Left lung (tissue), 4 donors: ENCODE measurements at regions not wholly inside any gene's neighbourhood (a gene's known extent, or its start where the extent isn't known, plus 50 kb on each side); places are given as distances from the start of the nearest gene placed in this dataset.

ENCODE experiments used
- ATAC-seq: fragments of 200-7000 bp; cut with Tn5 transposase; one replicate; pipeline ENCODE4 v1.9.1; 2020; ENCODE audit warnings: moderate library complexity
- DNase-seq, 4 donors: peaks; one replicate each; pipeline ENCODE4 v3.0.0-alpha.2; 2013 to 2020
- H3K27ac ChIP-seq, 2 donors: fragments of 200-600 bp; sonication (generic) in 1 of 2; one replicate each; pipeline versions ENCODE4 v1.5.0 to v1.8.0; 2020 to 2021
- H3K27me3 ChIP-seq, 2 donors: fragments of 200-600 bp; sonication (generic) in 1 of 2; one replicate each; pipeline versions ENCODE4 v1.5.0 to v1.8.0; 2020 to 2021
- H3K36me3 ChIP-seq, 2 donors: fragments of 200-600 bp; sonication (generic) in 1 of 2; one replicate each; pipeline versions ENCODE4 v1.5.0 to v1.8.0; 2020 to 2021
- H3K4me1 ChIP-seq, 2 donors: fragments of 200-600 bp; one replicate each; pipeline ENCODE4 v1.8.0; 2021
- H3K4me3 ChIP-seq, 2 donors: fragments of 200-600 bp; sonication (generic) in 1 of 2; one replicate each; pipeline versions ENCODE4 v1.5.0 to v1.8.0; 2020 to 2021; ENCODE audit warnings: mild to moderate bottlenecking in 1 of 2
- H3K9me3 ChIP-seq, 2 donors: fragments of 200-600 bp; sonication (generic) in 1 of 2; one replicate each; pipeline versions ENCODE4 v1.5.0 to v1.8.0; 2020 to 2021
- CTCF ChIP-seq, 2 donors: fragments of 200-600 bp; sonication (generic) in 1 of 2; IDR thresholded peaks; one replicate each; pipeline versions ENCODE4 v1.5.0 to v1.8.0; 2021; ENCODE audit warnings: antibody characterized with exemption in 2 of 2
- intact Hi-C, 2 donors: fragments of 100-400 bp; cut with DNase I; formaldehyde crosslinking; loops; one replicate each; pipeline versions ENCODE4 v1.11.2 to v1.14.2; 2022
- donor health status: DM: no; HTN: yes; CAD: no.
- donor health status: DM: no; HTN: no; CAD: no.

- Histone ChIP-seq H3K36me3 (no peaks in the 10 kb centered on the region), H3K27ac (no peak overlapping the region), H3K4me3 (no peak overlapping the region), H3K27me3 (no peaks in the 10 kb centered on the region), H3K4me1 (no peaks in the 10 kb centered on the region), H3K9me3 (peaks cover 0 to 32% of the 10 kb centered on the region in 2 donors)
- intact Hi-C loops, result no loop called here
- no peak for TF ChIP-seq CTCF (IDR thresholded peaks at IDR 0.05)
- DNase-seq (no peak), ATAC-seq (no peak)
These were observed 186.0 kb upstream of the NOX3 start for GRCh38 chr6:155641603-155642002.

DNA sequence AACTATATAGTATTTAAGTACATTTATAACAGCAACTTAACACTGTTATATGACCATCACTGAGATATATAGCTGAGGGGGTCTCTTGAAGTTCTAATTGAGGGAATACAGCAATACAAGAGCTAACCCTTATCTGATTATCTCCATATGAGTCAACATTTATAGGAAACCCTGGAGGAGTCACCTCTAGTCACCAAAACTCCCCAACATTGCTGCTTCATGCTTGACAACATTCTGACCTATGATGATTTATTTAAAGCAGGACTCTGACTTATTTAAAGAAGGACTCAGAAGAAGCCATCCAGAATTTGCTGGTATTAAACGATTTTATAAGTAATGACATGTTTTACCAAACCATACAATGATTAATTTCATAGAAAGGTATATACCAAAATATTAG, 182.6 kb upstream of the NOX3 start:
- H3K4me1 ChIP-seq, result no peaks in the 10 kb centered on the region
- H3K36me3 ChIP-seq, result no peaks in the 10 kb centered on the region
- H3K27ac ChIP-seq, result no peak overlapping the region
- no peak for ATAC-seq
- DNase-seq, result no peak
- H3K27me3 ChIP-seq, result no peaks in the 10 kb centered on the region
- H3K9me3 ChIP-seq, result peaks cover 0 to 29% of the 10 kb centered on the region in 2 donors
- no peak overlapping the region for H3K4me3 ChIP-seq
- intact Hi-C loops, result no loop called here
- no peak for TF ChIP-seq CTCF (IDR thresholded peaks at IDR 0.05)

- Histone ChIP-seq H3K4me3 (no peak overlapping the region), H3K27ac (no peak overlapping the region), H3K36me3 (no peaks in the 10 kb centered on the region), H3K9me3 (peaks cover 0 to 15% of the 10 kb centered on the region in 2 donors), H3K27me3 (no peaks in the 10 kb centered on the region), H3K4me1 (no peaks in the 10 kb centered on the region)
- no peak for DNase-seq
- no peak for ATAC-seq
- TF ChIP-seq CTCF (IDR thresholded peaks at IDR 0.05), result no peak
- intact Hi-C loops, result no loop called here
These were observed 179.8 kb upstream of the NOX3 start for GRCh38 chr6:155635416-155635815.

DNA sequence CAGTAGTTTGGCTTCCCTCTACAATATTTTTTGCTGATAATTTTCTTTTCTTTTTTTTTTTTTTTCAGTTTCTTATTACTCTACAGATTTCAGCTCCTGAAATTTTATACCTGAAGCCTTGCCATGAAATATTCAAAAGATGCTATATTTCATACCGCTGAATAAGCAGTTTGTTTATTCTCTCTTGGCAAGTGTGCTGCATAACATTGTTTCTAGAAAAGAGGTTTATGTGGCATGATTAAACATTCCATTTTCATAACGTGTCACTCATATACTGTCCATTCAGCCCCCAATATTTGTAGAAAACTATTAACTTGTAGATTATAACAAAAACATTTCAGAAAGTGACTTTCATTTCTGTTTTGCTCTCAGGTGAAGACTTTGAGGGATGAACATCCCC, 174.4 kb upstream of the NOX3 start:
- DNase-seq (no peak), ATAC-seq (no peak)
- intact Hi-C loops, result no loop called here
- Histone ChIP-seq H3K27ac (no peak overlapping the region), H3K9me3 (peaks cover 0 to 7% of the 10 kb centered on the region in 2 donors), H3K36me3 (no peaks in the 10 kb centered on the region), H3K4me3 (no peak overlapping the region), H3K4me1 (no peaks in the 10 kb centered on the region), H3K27me3 (no peaks in the 10 kb centered on the region)
- no peak for TF ChIP-seq CTCF (IDR thresholded peaks at IDR 0.05)

DNA sequence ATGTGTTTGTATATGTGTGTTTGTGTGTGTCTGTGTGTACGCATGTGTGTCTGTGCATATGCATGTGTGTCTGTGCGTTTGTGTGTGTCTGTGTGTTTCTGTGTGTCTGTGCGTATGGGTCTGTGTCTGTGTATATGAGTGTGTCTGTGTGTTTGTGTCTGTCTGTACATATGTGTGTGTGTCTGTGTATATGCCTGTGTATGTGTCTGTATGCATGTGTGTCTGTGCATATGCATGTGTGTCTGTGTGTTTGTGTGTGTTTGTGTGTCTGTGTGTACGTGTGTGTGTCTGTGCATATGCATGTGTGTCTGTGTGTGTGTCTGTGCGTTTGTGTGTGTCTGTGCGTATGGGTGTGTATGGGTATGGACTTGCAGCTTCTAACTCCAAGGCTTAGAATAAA, 174.0 kb upstream of the NOX3 start:
- DNase-seq, result no peak
- Histone ChIP-seq H3K27me3 (no peaks in the 10 kb centered on the region), H3K9me3 (peaks cover 0 to 7% of the 10 kb centered on the region in 2 donors), H3K4me3 (no peak overlapping the region), H3K4me1 (no peaks in the 10 kb centered on the region), H3K36me3 (no peaks in the 10 kb centered on the region), H3K27ac (no peak overlapping the region)
- TF ChIP-seq CTCF (IDR thresholded peaks at IDR 0.05), result no peak
- ATAC-seq, result no peak
- intact Hi-C loops, result no loop called here
